Body of pancreas (tissue), 4 donors: ENCODE measurements at regions not wholly inside any gene's neighbourhood (a gene's known extent, or its start where the extent isn't known, plus 50 kb on each side); places are given as distances from the start of the nearest gene placed in this dataset.

ENCODE experiments used
- POLR2A ChIP-seq, 3 donors: fragments of 450-650 bp; IDR thresholded peaks; one replicate each; pipeline ENCODE4 v1.6.1; 2016; ENCODE audit warnings: antibody characterized with exemption in 3 of 3, mild to moderate bottlenecking in 2 of 3
- TF ChIP-seq, protein P1 (sequence below), 7 experiments: fragments of 450-650 bp in 4 of 7; fragments of 200-600 bp in 3 of 7; sonication (generic) in 3 of 7; IDR thresholded peaks; one replicate each; pipeline ENCODE4 v1.5.1; 2016 to 2019; ENCODE audit warnings: antibody characterized with exemption in 7 of 7

DNA sequence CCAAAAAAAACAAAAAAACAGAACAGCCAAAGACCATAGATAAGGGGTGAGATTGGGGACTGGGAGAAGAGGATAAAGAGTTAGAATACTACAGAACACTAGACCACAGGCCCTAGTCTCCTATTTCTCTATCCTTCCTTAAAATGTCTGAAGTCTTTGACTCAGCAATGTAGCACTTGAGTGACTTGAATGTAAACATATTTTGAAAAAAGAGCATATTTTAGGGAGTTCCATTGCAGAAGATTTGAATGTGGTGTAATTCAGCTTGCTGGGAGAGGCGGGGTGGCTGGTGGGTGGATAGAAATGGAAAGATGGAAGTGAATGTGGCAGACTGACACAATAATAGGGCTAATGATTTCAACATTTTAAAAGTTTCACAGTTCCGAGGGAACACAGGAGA is 144.9 kb downstream of the CHIC2 start:
- TF ChIP-seq, protein P1, sequence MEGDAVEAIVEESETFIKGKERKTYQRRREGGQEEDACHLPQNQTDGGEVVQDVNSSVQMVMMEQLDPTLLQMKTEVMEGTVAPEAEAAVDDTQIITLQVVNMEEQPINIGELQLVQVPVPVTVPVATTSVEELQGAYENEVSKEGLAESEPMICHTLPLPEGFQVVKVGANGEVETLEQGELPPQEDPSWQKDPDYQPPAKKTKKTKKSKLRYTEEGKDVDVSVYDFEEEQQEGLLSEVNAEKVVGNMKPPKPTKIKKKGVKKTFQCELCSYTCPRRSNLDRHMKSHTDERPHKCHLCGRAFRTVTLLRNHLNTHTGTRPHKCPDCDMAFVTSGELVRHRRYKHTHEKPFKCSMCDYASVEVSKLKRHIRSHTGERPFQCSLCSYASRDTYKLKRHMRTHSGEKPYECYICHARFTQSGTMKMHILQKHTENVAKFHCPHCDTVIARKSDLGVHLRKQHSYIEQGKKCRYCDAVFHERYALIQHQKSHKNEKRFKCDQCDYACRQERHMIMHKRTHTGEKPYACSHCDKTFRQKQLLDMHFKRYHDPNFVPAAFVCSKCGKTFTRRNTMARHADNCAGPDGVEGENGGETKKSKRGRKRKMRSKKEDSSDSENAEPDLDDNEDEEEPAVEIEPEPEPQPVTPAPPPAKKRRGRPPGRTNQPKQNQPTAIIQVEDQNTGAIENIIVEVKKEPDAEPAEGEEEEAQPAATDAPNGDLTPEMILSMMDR (IDR thresholded peaks at IDR 0.05): no peak
- no peak for TF ChIP-seq POLR2A (IDR thresholded peaks at IDR 0.05)
